ENCODE measurements at regions not wholly inside any gene's neighbourhood (a gene's known extent, or its start where the extent isn't known, plus 50 kb on each side); places are given as distances from the start of the nearest gene placed in this dataset.

- TF ChIP-seq EP300 (IDR thresholded peaks at IDR 0.05) (no peak), POLR2AphosphoS5 (IDR thresholded peaks at IDR 0.05) (no peak), CTCF (IDR thresholded peaks at IDR 0.05) (no peak), POLR2A (IDR thresholded peaks at IDR 0.05) (no peak)
Measured at GRCh38 chr12:67543021-67543770, 105.3 kb upstream of the DYRK2 start.
